Keratinocyte (primary cell): ENCODE measurements at regions not wholly inside any gene's neighbourhood (a gene's known extent, or its start where the extent isn't known, plus 50 kb on each side); places are given as distances from the start of the nearest gene placed in this dataset.

Experiments
- DNase-seq: peaks from one replicate; pipeline ENCODE4 v3.0.0-alpha.2; 2011; ENCODE audit warnings: low read depth, missing footprints, low spot score
- FAIRE-seq: peaks from 2 replicates; lab custom pipeline; 2011; peaks lifted over from hg19 to GRCh38; lab: Jason Lieb, UNC
- H2AFZ ChIP-seq: 2 replicates; pipeline ENCODE4 v1.6.0; 2012; ENCODE audit warnings: low read length, control low read depth, inconsistent platforms; ENCODE audit not compliant: control insufficient read depth
- H3K27ac ChIP-seq: 2 replicates; pipeline ENCODE4 v1.5.1; 2011; ENCODE audit warnings: low read length; ENCODE audit not compliant: control insufficient read depth, insufficient read depth
- H3K27me3 ChIP-seq: 3 replicates; pipeline ENCODE4 v1.6.0; 2011; ENCODE audit warnings: low read length; ENCODE audit not compliant: control insufficient read depth, insufficient read depth; ENCODE audit errors: extremely low read depth
- H3K36me3 ChIP-seq, 2 experiments: 2 replicates in 1 of 2; 3 replicates in 1 of 2; pipeline ENCODE4 v1.5.1; 2011; ENCODE audit warnings: low read length in 2 of 2, mild to moderate bottlenecking in 1 of 2; ENCODE audit not compliant: control insufficient read depth in 2 of 2, insufficient read depth in 2 of 2; ENCODE audit errors: extremely low read depth in 1 of 2
- H3K4me1 ChIP-seq: 3 replicates; pipeline ENCODE4 v1.5.1; 2011; ENCODE audit warnings: low read length; ENCODE audit not compliant: control insufficient read depth, insufficient read depth; ENCODE audit errors: extremely low read depth
- H3K4me2 ChIP-seq: 3 replicates; pipeline ENCODE4 v1.6.0; 2011; ENCODE audit warnings: low read depth, low read length; ENCODE audit not compliant: control insufficient read depth, insufficient read depth; ENCODE audit errors: extremely low read depth
- H3K4me3 ChIP-seq, 3 experiments: fragments of 200-600 bp in 1 of 3; sonication (generic) in 1 of 3; 2 replicates in 2 of 3; 3 replicates in 1 of 3; pipeline ENCODE4 v1.5.1; 2011 to 2016; ENCODE audit warnings: low read length in 3 of 3, mild to moderate bottlenecking in 3 of 3, control low read depth in 2 of 3, inconsistent platforms in 1 of 3, low read depth in 1 of 3, mixed read lengths in 1 of 3, mixed run types in 1 of 3, moderate library complexity in 1 of 3; ENCODE audit not compliant: control insufficient read depth in 2 of 3, insufficient read depth in 2 of 3; ENCODE audit errors: extremely low read depth in 1 of 3
- H3K79me2 ChIP-seq: 2 replicates; pipeline ENCODE4 v1.6.0; 2012; ENCODE audit warnings: low read length; ENCODE audit not compliant: control insufficient read depth, insufficient read depth
- H3K9ac ChIP-seq: 3 replicates; pipeline ENCODE4 v1.6.0; 2011; ENCODE audit warnings: low read length; ENCODE audit not compliant: control insufficient read depth, insufficient read depth; ENCODE audit errors: extremely low read depth
- H3K9me1 ChIP-seq: 3 replicates; pipeline ENCODE4 v1.6.0; 2011; ENCODE audit warnings: low read length; ENCODE audit not compliant: control insufficient read depth, insufficient read depth; ENCODE audit errors: extremely low read depth
- H3K9me3 ChIP-seq: 2 replicates; pipeline ENCODE4 v1.5.1; 2012; ENCODE audit warnings: low read depth, low read length; ENCODE audit not compliant: control insufficient read depth
- H4K20me1 ChIP-seq: 3 replicates; pipeline ENCODE4 v1.6.0; 2011; ENCODE audit warnings: low read length; ENCODE audit not compliant: control insufficient read depth, insufficient read depth; ENCODE audit errors: extremely low read depth
- EZH2 ChIP-seq: IDR thresholded peaks from one replicate; pipeline ENCODE4 v1.6.1; 2012; ENCODE audit warnings: inconsistent platforms, mild to moderate bottlenecking, low read length, moderate library complexity
- dilution Hi-C: fragments of 300-500 bp; cut with MboI; formaldehyde crosslinking; loops from one replicate; pipeline ENCODE4 v1.7.0; 2020; ENCODE audit warnings: low sequenced_read_pairs; ENCODE audit not compliant: extremely low pct_ligation_motif_present
- TF ChIP-seq, protein P1 (sequence below), 3 experiments: IDR thresholded peaks in 1 of 3; conservative IDR thresholded peaks in 1 of 3; optimal IDR thresholded peaks in 1 of 3; 2 replicates in 2 of 3; 3 replicates in 1 of 3; pipeline versions ENCODE3 to v1.5.1; 2011; ENCODE audit warnings: low read length in 3 of 3, mild to moderate bottlenecking in 3 of 3, moderate library complexity in 2 of 3, control low read depth in 1 of 3, inconsistent platforms in 1 of 3; ENCODE audit not compliant: insufficient read depth in 2 of 3; ENCODE audit errors: extremely low read depth in 1 of 3

- H3K27ac ChIP-seq, result peak overlapping the region; percentile 78
- no peaks in the 10 kb centered on the region for H3K36me3 ChIP-seq
- H2AFZ ChIP-seq, result peak overlapping the region; percentile 60
- H3K4me3 ChIP-seq, result no peak overlapping the region
- H3K9ac ChIP-seq, result peak overlapping the region; percentile 51
- no peaks in the 10 kb centered on the region for H3K9me1 ChIP-seq
- dilution Hi-C loops, result no loop called here
- H3K4me2 ChIP-seq, result peak overlapping the region; percentile 68
- DNase-seq (peak; percentile 73), FAIRE-seq (peak; percentile 80)
- H3K27me3 ChIP-seq, result no peaks in the 10 kb centered on the region
- H3K9me3 ChIP-seq, result no peaks in the 10 kb centered on the region
- TF ChIP-seq, protein P1, sequence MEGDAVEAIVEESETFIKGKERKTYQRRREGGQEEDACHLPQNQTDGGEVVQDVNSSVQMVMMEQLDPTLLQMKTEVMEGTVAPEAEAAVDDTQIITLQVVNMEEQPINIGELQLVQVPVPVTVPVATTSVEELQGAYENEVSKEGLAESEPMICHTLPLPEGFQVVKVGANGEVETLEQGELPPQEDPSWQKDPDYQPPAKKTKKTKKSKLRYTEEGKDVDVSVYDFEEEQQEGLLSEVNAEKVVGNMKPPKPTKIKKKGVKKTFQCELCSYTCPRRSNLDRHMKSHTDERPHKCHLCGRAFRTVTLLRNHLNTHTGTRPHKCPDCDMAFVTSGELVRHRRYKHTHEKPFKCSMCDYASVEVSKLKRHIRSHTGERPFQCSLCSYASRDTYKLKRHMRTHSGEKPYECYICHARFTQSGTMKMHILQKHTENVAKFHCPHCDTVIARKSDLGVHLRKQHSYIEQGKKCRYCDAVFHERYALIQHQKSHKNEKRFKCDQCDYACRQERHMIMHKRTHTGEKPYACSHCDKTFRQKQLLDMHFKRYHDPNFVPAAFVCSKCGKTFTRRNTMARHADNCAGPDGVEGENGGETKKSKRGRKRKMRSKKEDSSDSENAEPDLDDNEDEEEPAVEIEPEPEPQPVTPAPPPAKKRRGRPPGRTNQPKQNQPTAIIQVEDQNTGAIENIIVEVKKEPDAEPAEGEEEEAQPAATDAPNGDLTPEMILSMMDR (optimal IDR thresholded peaks at IDR 0.05 in 1 of 3, IDR thresholded peaks at IDR 0.05 in 1 of 3, conservative IDR thresholded peaks at IDR 0.05 in 1 of 3; ENCODE audit: extremely low read depth in 1 of 3, insufficient read depth in 2 of 3, low read length in 3 of 3), result no peak
- TF ChIP-seq EZH2, result no peak
- no peaks in the 10 kb centered on the region for H4K20me1 ChIP-seq
- H3K79me2 ChIP-seq, result no peaks in the 10 kb centered on the region
- H3K4me1 ChIP-seq, result peaks cover 16% of the 10 kb centered on the region
Observed at GRCh38 chr18:49656073-49656692, 94.3 kb downstream of the LIPG start.

DNA sequence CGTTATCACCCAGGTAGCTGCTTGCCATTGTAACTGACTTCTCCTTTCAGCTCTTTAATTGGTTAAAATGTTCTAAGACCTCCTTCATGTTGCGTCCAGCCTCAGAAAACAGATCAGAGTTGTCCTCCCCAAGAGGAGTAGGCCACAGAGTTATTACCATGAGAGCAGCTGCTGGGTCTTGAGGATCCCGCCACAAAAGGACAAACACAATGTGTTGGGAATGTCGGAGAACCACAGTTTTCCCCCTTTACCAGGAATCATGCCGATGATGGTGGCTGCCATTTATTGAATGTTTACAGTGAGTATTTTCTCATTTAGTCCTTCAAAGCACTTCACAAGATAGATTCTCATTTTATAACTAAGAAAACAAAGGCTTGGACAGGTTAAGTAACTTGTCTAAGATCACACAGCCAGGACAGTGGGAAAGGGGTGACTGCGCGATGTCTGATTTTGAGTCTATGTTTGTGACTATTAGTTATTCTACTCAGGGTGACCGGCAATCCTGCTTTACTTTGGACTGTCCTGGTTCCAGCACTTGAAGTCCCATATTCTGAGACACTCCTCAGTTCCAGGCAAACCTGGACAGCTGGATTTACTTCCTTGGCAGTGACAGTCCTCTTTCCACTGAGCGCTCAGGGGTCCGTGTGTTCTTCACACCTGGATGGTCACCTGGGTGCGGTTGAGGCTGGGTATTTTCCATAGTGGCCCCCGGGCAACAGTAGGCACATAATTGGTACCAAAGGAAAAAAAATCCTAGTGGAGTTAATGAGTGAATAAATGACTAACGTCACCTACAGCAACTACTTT is 93.6 kb downstream of the LIPG start:
- Histone ChIP-seq H3K4me3 (no peak overlapping the region), H3K9me1 (no peaks in the 10 kb centered on the region), H3K27me3 (no peaks in the 10 kb centered on the region), H3K9ac (peak overlapping the region; percentile 51), H2AFZ (no peak overlapping the region), H3K79me2 (no peaks in the 10 kb centered on the region), H3K36me3 (no peaks in the 10 kb centered on the region), H3K9me3 (no peaks in the 10 kb centered on the region), H3K4me1 (peaks cover 16% of the 10 kb centered on the region), H4K20me1 (no peaks in the 10 kb centered on the region), H3K27ac (peak overlapping the region; percentile 78), H3K4me2 (peak overlapping the region; percentile 68)
- dilution Hi-C loops, result no loop called here
- TF ChIP-seq EZH2, result no peak
- TF ChIP-seq, protein P1 (optimal IDR thresholded peaks at IDR 0.05 in 1 of 3, IDR thresholded peaks at IDR 0.05 in 1 of 3, conservative IDR thresholded peaks at IDR 0.05 in 1 of 3; ENCODE audit: extremely low read depth in 1 of 3, insufficient read depth in 2 of 3, low read length in 3 of 3), result no peak
- DNase-seq (no peak), FAIRE-seq (no peak)
